ENCODE measurements at regions not wholly inside any gene's neighbourhood (a gene's known extent, or its start where the extent isn't known, plus 50 kb on each side); places are given as distances from the start of the nearest gene placed in this dataset.

DNA sequence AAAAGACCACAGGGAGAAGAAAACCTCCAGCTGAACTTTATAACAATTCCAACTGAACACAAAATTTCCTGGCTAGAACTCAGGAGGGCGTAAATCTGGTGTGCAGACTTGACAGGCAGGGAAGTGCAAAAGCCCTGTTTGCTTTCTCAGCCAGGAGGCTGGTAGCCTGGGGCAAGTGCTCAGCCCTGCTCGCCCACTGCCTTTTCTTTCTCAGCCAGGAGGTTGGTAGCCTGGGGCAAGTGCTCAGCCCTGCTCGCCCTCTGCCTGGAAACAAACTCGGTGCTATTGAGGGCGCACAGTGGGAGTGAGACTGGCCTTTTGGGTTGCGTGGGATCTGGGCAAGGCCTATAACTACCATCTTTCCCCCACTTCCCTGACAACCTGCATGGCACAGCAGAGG, 275.4 kb upstream of the MAOA start:
- Histone ChIP-seq H3K4me1 (ENCODE audit: control insufficient read depth in 4 of 4, insufficient read depth in 4 of 4, low read length in 3 of 4) (no peaks in the 10 kb centered on the region), H3K9me3 (ENCODE audit: control insufficient read depth in 4 of 4, low read length in 3 of 4) (peaks cover 0 to 8% (median 3%) of the 10 kb centered on the region in 4 donors), H3K27ac (ENCODE audit: low read depth in 1 of 2, low read length in 2 of 2) (no peak overlapping the region), H3K4me3 (ENCODE audit: low read depth in 1 of 3, low read length in 3 of 3) (no peak overlapping the region), H3K9ac (ENCODE audit: low read depth in 1 of 2, low read length in 2 of 2) (no peak overlapping the region), H3K27me3 (ENCODE audit: control insufficient read depth in 4 of 4, insufficient read depth in 4 of 4, low read length in 3 of 4) (no peaks in the 10 kb centered on the region), H3K36me3 (ENCODE audit: control insufficient read depth in 4 of 4, insufficient read depth in 3 of 4, low read depth in 1 of 4, low read length in 3 of 4) (no peaks in the 10 kb centered on the region)
- 86% methylated on average over 6 of the region's 6 CpGs for WGBS
- no peak for DNase-seq (ENCODE audit: low spot score)
- TF ChIP-seq, protein P1, sequence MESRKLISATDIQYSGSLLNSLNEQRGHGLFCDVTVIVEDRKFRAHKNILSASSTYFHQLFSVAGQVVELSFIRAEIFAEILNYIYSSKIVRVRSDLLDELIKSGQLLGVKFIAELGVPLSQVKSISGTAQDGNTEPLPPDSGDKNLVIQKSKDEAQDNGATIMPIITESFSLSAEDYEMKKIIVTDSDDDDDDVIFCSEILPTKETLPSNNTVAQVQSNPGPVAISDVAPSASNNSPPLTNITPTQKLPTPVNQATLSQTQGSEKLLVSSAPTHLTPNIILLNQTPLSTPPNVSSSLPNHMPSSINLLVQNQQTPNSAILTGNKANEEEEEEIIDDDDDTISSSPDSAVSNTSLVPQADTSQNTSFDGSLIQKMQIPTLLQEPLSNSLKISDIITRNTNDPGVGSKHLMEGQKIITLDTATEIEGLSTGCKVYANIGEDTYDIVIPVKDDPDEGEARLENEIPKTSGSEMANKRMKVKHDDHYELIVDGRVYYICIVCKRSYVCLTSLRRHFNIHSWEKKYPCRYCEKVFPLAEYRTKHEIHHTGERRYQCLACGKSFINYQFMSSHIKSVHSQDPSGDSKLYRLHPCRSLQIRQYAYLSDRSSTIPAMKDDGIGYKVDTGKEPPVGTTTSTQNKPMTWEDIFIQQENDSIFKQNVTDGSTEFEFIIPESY (IDR thresholded peaks at IDR 0.05) = no peak
- TF ChIP-seq RAD21 (IDR thresholded peaks at IDR 0.05) (no peak), YY1 (IDR thresholded peaks at IDR 0.05) (no peak), GABPA (IDR thresholded peaks at IDR 0.05 in 1 of 2, conservative IDR thresholded peaks at IDR 0.05 in 1 of 2) (no peak), NR2F2 (IDR thresholded peaks at IDR 0.05) (no peak), FOXA1 (IDR thresholded peaks at IDR 0.05) (no peak)

DNA sequence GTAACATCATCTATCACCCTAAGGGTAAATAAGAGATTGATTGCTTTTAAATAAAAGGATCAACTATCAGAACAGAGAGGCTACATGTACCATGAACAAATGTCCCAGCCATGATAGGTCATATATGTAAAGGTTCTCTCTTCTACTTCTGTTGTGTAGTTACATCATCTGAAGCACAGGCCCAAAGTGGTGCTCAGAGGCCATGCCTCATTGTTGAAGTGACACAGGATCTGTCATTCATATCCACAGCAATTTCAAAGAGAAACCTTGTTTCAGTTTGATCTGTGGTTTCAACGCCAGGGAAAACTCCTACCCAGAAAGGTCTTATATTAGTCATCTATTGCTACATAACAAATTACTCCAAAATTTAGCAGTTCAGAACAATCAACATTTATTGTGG, 269.2 kb upstream of the MAOA start:
- no peak for TF ChIP-seq RXRA (IDR thresholded peaks at IDR 0.05)
- TF ChIP-seq YY1 (IDR thresholded peaks at IDR 0.05) = no peak
- TF ChIP-seq HNF4G (IDR thresholded peaks at IDR 0.05) = no peak
- no peak for TF ChIP-seq EGR1 (IDR thresholded peaks at IDR 0.05; ENCODE audit: low read depth in 2 of 2)
- TF ChIP-seq TAF1 (conservative IDR thresholded peaks at IDR 0.05) = no peak
- TF ChIP-seq, protein P2, sequence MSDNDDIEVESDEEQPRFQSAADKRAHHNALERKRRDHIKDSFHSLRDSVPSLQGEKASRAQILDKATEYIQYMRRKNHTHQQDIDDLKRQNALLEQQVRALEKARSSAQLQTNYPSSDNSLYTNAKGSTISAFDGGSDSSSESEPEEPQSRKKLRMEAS (IDR thresholded peaks at IDR 0.05) = no peak
- no peak for TF ChIP-seq RAD21 (IDR thresholded peaks at IDR 0.05)
- TF ChIP-seq, protein P3, sequence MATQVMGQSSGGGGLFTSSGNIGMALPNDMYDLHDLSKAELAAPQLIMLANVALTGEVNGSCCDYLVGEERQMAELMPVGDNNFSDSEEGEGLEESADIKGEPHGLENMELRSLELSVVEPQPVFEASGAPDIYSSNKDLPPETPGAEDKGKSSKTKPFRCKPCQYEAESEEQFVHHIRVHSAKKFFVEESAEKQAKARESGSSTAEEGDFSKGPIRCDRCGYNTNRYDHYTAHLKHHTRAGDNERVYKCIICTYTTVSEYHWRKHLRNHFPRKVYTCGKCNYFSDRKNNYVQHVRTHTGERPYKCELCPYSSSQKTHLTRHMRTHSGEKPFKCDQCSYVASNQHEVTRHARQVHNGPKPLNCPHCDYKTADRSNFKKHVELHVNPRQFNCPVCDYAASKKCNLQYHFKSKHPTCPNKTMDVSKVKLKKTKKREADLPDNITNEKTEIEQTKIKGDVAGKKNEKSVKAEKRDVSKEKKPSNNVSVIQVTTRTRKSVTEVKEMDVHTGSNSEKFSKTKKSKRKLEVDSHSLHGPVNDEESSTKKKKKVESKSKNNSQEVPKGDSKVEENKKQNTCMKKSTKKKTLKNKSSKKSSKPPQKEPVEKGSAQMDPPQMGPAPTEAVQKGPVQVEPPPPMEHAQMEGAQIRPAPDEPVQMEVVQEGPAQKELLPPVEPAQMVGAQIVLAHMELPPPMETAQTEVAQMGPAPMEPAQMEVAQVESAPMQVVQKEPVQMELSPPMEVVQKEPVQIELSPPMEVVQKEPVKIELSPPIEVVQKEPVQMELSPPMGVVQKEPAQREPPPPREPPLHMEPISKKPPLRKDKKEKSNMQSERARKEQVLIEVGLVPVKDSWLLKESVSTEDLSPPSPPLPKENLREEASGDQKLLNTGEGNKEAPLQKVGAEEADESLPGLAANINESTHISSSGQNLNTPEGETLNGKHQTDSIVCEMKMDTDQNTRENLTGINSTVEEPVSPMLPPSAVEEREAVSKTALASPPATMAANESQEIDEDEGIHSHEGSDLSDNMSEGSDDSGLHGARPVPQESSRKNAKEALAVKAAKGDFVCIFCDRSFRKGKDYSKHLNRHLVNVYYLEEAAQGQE (IDR thresholded peaks at IDR 0.05) = no peak
- no peak for TF ChIP-seq GABPA (IDR thresholded peaks at IDR 0.05 in 1 of 2, conservative IDR thresholded peaks at IDR 0.05 in 1 of 2)
- TF ChIP-seq, protein P4, sequence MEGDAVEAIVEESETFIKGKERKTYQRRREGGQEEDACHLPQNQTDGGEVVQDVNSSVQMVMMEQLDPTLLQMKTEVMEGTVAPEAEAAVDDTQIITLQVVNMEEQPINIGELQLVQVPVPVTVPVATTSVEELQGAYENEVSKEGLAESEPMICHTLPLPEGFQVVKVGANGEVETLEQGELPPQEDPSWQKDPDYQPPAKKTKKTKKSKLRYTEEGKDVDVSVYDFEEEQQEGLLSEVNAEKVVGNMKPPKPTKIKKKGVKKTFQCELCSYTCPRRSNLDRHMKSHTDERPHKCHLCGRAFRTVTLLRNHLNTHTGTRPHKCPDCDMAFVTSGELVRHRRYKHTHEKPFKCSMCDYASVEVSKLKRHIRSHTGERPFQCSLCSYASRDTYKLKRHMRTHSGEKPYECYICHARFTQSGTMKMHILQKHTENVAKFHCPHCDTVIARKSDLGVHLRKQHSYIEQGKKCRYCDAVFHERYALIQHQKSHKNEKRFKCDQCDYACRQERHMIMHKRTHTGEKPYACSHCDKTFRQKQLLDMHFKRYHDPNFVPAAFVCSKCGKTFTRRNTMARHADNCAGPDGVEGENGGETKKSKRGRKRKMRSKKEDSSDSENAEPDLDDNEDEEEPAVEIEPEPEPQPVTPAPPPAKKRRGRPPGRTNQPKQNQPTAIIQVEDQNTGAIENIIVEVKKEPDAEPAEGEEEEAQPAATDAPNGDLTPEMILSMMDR (IDR thresholded peaks at IDR 0.05; ENCODE audit: low read depth, low read length, missing input control) = no peak
- TF ChIP-seq, protein P5, sequence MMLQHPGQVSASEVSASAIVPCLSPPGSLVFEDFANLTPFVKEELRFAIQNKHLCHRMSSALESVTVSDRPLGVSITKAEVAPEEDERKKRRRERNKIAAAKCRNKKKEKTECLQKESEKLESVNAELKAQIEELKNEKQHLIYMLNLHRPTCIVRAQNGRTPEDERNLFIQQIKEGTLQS (IDR thresholded peaks at IDR 0.05) = no peak
- TF ChIP-seq SP1 (IDR thresholded peaks at IDR 0.05) = no peak
- TF ChIP-seq FOXA1 (IDR thresholded peaks at IDR 0.05) = no peak
- TF ChIP-seq HNF4A (conservative IDR thresholded peaks at IDR 0.05) = no peak
- TF ChIP-seq JUND (IDR thresholded peaks at IDR 0.05) = no peak
- Histone ChIP-seq H3K36me3 (ENCODE audit: control insufficient read depth in 4 of 4, insufficient read depth in 3 of 4, low read depth in 1 of 4, low read length in 3 of 4) (no peaks in the 10 kb centered on the region), H3K27ac (ENCODE audit: low read depth in 1 of 2, low read length in 2 of 2) (no peak overlapping the region), H3K4me3 (ENCODE audit: low read depth in 1 of 3, low read length in 3 of 3) (no peak overlapping the region), H3K27me3 (ENCODE audit: control insufficient read depth in 4 of 4, insufficient read depth in 4 of 4, low read length in 3 of 4) (no peaks in the 10 kb centered on the region), H3K9me3 (ENCODE audit: control insufficient read depth in 4 of 4, low read length in 3 of 4) (no peaks in the 10 kb centered on the region), H3K9ac (ENCODE audit: low read depth in 1 of 2, low read length in 2 of 2) (no peak overlapping the region), H3K4me1 (ENCODE audit: control insufficient read depth in 4 of 4, insufficient read depth in 4 of 4, low read length in 3 of 4) (no peaks in the 10 kb centered on the region)
- DNase-seq (ENCODE audit: low spot score) = no peak
- WGBS = 86% methylated on average over 1 of the region's 1 CpG

Measured in liver (tissue), 8 donors.